ENCODE measurements at regions not wholly inside any gene's neighbourhood (a gene's known extent, or its start where the extent isn't known, plus 50 kb on each side); places are given as distances from the start of the nearest gene placed in this dataset.

GRCh38 chr18:47331641-47332040 is 80.2 kb upstream of the SKOR2 start:
- TF ChIP-seq CTCF (IDR thresholded peaks at IDR 0.05; ENCODE audit: low read depth, low read length, poor library complexity, severe bottlenecking) (no peak), EZH2phosphoT487 (IDR thresholded peaks at IDR 0.05; ENCODE audit: borderline replicate concordance, low read length) (no peak)

All from DOHH2 (cell line).